ENCODE measurements at regions not wholly inside any gene's neighbourhood (a gene's known extent, or its start where the extent isn't known, plus 50 kb on each side); places are given as distances from the start of the nearest gene placed in this dataset.

- no peaks in the 10 kb centered on the region for H3K27me3 ChIP-seq
- no peak overlapping the region for H3K4me3 ChIP-seq
- intact Hi-C loops (cut with DNase I), result no loop called here
- H3K27ac ChIP-seq, result no peak overlapping the region
- no peak for DNase-seq
- TF ChIP-seq EP300 (IDR thresholded peaks at IDR 0.05), result no peak
- no peaks in the 10 kb centered on the region for H3K4me1 ChIP-seq (ENCODE audit: insufficient read depth)
- no peaks in the 10 kb centered on the region for H3K36me3 ChIP-seq
- H3K9me3 ChIP-seq, result no peaks in the 10 kb centered on the region
Measured at GRCh38 chr18:4549164-4549872, 94.2 kb upstream of the DLGAP1 start.

- H3K36me3 ChIP-seq, result no peaks in the 10 kb centered on the region
- H3K4me1 ChIP-seq (ENCODE audit: insufficient read depth), result no peaks in the 10 kb centered on the region
- intact Hi-C loops (cut with DNase I), result no loop called here
- WGBS, 3 donors, result 71 to 78% (median 77%) methylated on average over 6 of the region's 6 CpGs
- no peak overlapping the region for H3K27ac ChIP-seq
- no peak overlapping the region for H3K4me3 ChIP-seq
- no peaks in the 10 kb centered on the region for H3K9me3 ChIP-seq
- DNase-seq, result no peak
- no peaks in the 10 kb centered on the region for H3K27me3 ChIP-seq
- no peak for TF ChIP-seq POLR2A (IDR thresholded peaks at IDR 0.05)
- TF ChIP-seq CTCF (IDR thresholded peaks at IDR 0.05), result no peak
- no peak for TF ChIP-seq EP300 (IDR thresholded peaks at IDR 0.05)
Measured at GRCh38 chr18:4547126-4547525, 92.0 kb upstream of the DLGAP1 start.

GRCh38 chr18:4544142-4544541, 89.0 kb upstream of the DLGAP1 start:
- WGBS, 3 donors, result 79 to 91% (median 80%) methylated on average over 6 of the region's 6 CpGs
- TF ChIP-seq POLR2A (IDR thresholded peaks at IDR 0.05) (no peak), EP300 (IDR thresholded peaks at IDR 0.05) (no peak), CTCF (IDR thresholded peaks at IDR 0.05) (no peak)
- DNase-seq, result no peak
- H3K4me1 ChIP-seq (ENCODE audit: insufficient read depth), result no peaks in the 10 kb centered on the region
- H3K36me3 ChIP-seq, result no peaks in the 10 kb centered on the region
- no peak overlapping the region for H3K4me3 ChIP-seq
- no peak overlapping the region for H3K27ac ChIP-seq
- H3K27me3 ChIP-seq, result no peaks in the 10 kb centered on the region
- H3K9me3 ChIP-seq, result no peaks in the 10 kb centered on the region
- intact Hi-C loops (cut with DNase I), result no loop called here

GRCh38 chr18:4543711-4544110, 88.6 kb upstream of the DLGAP1 start:
- DNase-seq, result no peak
- Histone ChIP-seq H3K9me3 (no peaks in the 10 kb centered on the region), H3K27ac (no peak overlapping the region), H3K36me3 (no peaks in the 10 kb centered on the region), H3K27me3 (no peaks in the 10 kb centered on the region), H3K4me3 (no peak overlapping the region), H3K4me1 (ENCODE audit: insufficient read depth) (no peaks in the 10 kb centered on the region)
- intact Hi-C loops (cut with DNase I), result no loop called here
- TF ChIP-seq EP300 (IDR thresholded peaks at IDR 0.05) (no peak), POLR2A (IDR thresholded peaks at IDR 0.05) (no peak), CTCF (IDR thresholded peaks at IDR 0.05) (no peak)

- Histone ChIP-seq H3K9me3 (no peaks in the 10 kb centered on the region), H3K4me1 (ENCODE audit: insufficient read depth) (no peaks in the 10 kb centered on the region), H3K27me3 (no peaks in the 10 kb centered on the region), H3K4me3 (no peak overlapping the region), H3K27ac (no peak overlapping the region), H3K36me3 (no peaks in the 10 kb centered on the region)
- TF ChIP-seq EP300 (IDR thresholded peaks at IDR 0.05), result no peak
- TF ChIP-seq CTCF (IDR thresholded peaks at IDR 0.05), result no peak
- no peak for TF ChIP-seq POLR2A (IDR thresholded peaks at IDR 0.05)
- intact Hi-C loops (cut with DNase I), result no loop called here
- WGBS, 3 donors, result 70 to 86% (median 79%) methylated on average over 3 of the region's 3 CpGs
- no peak for DNase-seq
Measured at GRCh38 chr18:4541588-4541987, 86.5 kb upstream of the DLGAP1 start.
